GM12878 (cell line): ENCODE measurements at regions not wholly inside any gene's neighbourhood (a gene's known extent, or its start where the extent isn't known, plus 50 kb on each side); places are given as distances from the start of the nearest gene placed in this dataset.

ENCODE experiments used
- ATF2 ChIP-seq: IDR thresholded peaks from 2 replicates; pipeline ENCODE4 v1.6.1; 2012; ENCODE audit warnings: low read length, inconsistent platforms
- ATF3 ChIP-seq: IDR thresholded peaks from 2 replicates; pipeline ENCODE4 v1.6.1; 2011; ENCODE audit warnings: low read depth, mild to moderate bottlenecking, low read length, moderate library complexity, borderline replicate concordance; ENCODE audit errors: extremely low read depth
- EP300 ChIP-seq, 2 experiments: fragments of 150-350 bp in 1 of 2; IDR thresholded peaks; 2 replicates each; pipeline ENCODE4 v1.6.1; 2011 to 2012; ENCODE audit warnings: low read depth in 2 of 2, low read length in 2 of 2, borderline replicate concordance in 1 of 2, improper control_type of control experiment in 1 of 2, inconsistent platforms in 1 of 2; ENCODE audit not compliant: control insufficient read depth in 1 of 2
- FOXM1 ChIP-seq: IDR thresholded peaks from 2 replicates; pipeline ENCODE4 v1.6.1; 2012; ENCODE audit warnings: low read depth, mild to moderate bottlenecking, inconsistent platforms, low read length, moderate library complexity
- HCFC1 ChIP-seq: fragments of 150-350 bp; IDR thresholded peaks from 2 replicates; pipeline ENCODE4 v1.6.1; 2014; ENCODE audit warnings: low read length
- MAX ChIP-seq: IDR thresholded peaks from 2 replicates; pipeline ENCODE4 v1.6.1; 2012; ENCODE audit warnings: low read depth, low read length, improper control_type of control experiment
- USF1 ChIP-seq: IDR thresholded peaks from 2 replicates; pipeline ENCODE4 v1.6.1; 2011; ENCODE audit warnings: borderline replicate concordance, low read depth, mild to moderate bottlenecking, moderate library complexity, mixed read lengths, low read length; ENCODE audit not compliant: insufficient read depth; ENCODE audit errors: extremely low read length

GRCh38 chr12:46449316-46449715, 76.7 kb upstream of the SLC38A2 start:
- TF ChIP-seq ATF2 (no peak), EP300 (IDR thresholded peaks at IDR 0.05; ENCODE audit: borderline replicate concordance in 1 of 2, control insufficient read depth in 1 of 2, low read depth in 2 of 2, low read length in 2 of 2) (no peak), ATF3 (no peak), MAX (no peak), USF1 (no peak), FOXM1 (no peak), HCFC1 (no peak)
